HG03460 (cell line): ENCODE measurements at regions not wholly inside any gene's neighbourhood (a gene's known extent, or its start where the extent isn't known, plus 50 kb on each side); places are given as distances from the start of the nearest gene placed in this dataset.
"Not testable (repeated sequence)": the region's sequence is repeated elsewhere in the genome, so short reads cannot be mapped to it uniquely, and the experiment has no call there.

Source experiments
- ATAC-seq: cut with Tn5 transposase; IDR thresholded peaks from one replicate; pipeline ENCODE4 v1.9.1; 2021; ENCODE audit not compliant: unreplicated experiment

DNA sequence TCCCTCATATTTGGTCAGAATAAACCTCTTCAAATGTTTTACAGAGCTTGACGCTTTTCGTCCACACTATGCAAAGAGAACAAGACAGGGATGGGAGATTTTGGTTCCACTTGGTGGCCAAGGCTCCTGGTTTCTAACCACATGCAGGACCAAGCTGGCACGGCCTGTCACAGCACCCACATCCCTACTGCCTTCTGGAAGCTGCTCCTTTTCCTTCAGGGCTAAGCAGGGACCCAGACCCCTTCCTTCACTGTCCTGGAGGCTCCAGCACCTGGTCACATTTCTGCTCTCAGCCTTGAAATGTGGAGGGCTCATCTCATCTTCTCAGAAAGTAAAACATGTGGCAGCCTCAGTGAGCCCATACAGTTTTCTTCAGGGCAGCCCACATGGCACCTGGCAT, 50.4 kb upstream of the ARHGEF7 start:
- ATAC-seq: no peak

DNA sequence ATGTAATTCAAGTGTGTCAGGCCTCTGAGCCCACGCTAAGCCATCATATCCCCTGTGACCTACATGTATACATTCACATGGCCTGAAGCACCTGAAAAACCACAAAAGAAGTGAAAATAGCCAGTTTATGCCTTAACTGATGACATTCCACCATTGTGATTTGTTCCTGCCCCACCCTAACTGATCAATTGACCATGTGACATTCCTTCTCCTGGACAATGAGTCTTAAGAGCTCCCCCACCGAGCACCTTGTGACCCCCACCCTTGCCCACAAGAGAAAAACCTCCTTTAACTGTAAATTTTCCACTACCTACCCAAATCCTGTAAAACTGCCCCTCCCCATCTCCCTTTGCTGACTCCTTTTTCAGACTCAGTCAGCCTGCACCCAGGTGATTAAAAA, 52.1 kb upstream of the ARHGEF7 start:
- ATAC-seq: no peak

DNA sequence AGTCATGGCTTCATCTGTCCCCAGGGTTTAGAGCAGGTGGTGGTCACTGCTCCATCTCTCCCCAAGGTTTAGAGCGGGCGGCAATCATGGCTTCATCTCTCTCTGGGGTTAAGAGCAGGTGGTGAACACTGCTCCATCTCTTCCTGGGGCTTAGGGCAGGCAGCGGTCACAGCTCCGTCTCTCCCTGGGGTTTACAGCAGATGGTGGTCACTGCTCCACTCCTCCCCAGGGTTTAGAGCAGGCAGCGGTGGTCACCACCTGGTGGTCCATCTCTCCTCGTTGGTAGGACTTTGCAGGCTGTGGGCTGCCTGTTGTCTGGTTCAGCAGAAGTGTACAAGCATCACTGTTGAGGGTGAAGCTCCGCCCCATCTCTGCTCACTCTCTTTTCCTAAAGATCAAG, 52.8 kb upstream of the ARHGEF7 start:
- ATAC-seq: no peak

DNA sequence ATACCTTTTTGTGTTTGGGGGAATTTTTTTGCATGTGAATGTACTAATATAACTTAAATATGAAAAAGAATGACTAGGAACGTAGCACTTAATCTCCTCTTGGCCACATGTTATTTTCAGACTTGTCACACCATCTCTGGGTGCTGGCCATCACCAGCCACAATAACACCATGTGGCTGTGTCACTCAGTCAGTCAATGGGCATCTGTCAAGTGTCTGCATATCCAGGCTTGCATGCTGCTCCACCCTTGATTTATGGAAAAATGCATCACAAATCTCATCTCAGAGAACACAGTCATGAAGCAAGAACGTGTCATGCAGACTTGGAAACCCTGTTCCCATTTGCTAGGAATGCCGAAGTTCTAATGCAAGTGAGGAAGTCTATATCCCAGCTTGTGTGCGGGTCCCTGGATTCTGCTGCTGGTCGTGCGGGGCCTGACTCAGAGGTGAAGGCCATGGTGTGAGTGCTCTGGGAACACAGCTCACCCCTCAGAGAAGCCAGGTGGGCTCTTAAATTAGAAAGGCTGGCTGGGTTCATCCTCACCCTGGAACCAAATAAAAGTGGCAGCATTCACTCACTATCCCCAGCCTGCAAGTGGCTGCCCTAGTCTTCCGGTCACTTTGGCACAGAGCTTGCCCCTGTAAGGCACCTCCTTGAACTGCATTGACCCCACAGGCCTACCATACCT, 53.6 kb upstream of the ARHGEF7 start:
- ATAC-seq: no peak

DNA sequence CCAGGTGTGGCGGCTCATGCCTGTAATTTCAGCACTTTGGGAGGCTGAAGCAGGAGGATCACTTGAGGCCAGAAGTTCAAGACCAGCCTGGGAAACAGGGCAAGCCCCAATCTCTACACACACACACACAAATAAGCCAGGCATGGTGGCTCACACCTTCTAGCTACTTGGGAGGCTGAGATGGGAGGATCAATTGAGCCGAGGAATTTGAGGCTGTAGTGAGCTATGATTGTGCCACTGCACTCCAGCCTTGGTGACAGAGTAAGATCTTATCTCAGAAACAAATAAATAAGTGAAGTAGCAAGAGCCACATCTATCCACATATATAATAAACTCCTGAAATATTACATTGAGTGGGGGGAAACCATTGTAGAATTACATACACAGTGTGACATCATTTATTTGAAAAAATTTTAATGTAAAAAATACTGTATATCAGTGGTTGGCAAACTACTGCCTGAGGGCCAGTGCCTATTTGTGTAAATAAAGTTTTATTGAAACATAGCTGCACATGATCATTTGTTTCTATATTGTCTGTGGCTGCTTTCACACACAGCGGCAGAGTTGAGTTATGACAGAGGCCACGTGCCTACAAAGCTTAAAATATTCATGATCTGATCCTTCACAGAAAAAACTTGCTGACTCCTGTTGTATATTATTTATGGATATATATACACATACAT, 54.7 kb upstream of the ARHGEF7 start:
- no peak for ATAC-seq

DNA sequence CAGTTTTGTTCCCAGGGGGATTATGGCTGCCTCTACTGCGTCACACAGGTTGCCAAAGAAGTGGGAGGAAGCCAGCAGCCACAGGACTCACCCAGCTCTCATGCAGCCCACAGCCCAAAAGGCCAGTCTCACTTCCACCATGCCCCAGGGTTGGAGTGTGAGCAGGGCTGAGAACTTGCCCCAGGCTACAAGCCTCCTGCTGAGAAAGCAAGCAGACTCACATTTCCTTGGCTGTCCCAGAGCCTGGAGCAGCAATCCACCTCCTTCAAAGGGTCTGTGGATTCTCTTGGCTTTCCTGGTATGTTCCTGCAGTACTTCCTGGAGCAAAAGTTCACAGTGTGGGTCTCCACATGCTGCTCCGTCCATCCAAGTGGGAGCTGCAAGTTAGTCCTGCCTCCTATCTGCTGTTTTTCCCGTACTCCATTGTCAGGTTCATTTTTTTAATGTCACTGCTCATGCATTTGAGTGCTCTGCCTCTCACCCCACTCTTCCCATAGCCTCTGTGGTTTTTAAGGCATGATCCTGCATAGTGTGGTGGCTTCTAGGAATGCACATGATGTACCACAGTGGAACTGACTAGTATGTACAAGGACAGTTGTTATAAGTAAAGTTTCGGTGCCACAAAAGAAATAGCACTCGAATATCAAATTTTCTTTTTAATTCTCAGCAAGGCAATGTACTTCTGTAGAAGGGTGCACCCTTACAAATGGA, 56.2 kb upstream of the ARHGEF7 start:
- ATAC-seq: no peak

DNA sequence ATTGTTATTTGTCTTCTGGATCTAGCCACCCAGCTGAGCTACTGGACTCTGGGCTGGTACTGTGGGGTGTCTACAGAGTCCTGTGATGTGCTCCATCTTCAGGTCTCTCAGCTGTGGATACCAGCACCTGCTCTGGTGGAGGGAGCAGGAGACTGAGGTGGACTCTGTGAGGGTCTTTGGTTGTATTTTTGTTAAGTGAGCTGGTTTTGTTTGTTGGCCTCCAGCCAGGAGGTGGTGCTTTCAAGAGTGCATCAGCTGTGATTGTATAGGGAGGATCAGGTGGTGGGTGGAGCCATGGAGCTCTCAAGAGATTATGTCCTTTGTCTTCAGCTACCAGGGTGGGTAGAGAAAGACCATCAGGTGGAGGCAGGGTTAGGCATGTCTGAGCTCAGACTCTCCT, 56.8 kb upstream of the ARHGEF7 start:
- not testable (repeated sequence) for ATAC-seq

DNA sequence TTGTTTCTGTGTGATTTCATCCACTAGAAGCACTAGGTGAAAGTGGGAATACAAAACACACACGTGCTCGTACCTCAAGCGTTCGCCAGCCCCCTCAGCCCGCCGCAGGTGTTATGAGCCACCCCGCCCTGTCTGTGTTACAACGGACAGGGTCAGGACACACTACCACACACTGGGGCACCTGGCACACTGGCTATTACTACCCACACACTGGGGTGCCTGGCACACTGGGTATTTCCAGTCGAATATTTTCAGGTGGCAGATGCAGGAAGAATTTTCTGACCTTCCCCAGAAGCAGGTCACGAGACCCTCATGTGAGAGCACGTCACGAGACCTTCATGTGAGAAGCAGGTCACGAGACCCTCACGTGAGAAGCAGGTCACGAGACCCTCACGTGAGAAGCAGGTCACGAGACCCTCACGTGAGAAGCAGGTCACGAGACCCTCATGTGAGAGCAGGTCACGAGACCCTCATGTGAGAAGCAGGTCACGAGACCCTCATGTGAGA, 63.3 kb upstream of the ARHGEF7 start:
- not testable (repeated sequence) for ATAC-seq

DNA sequence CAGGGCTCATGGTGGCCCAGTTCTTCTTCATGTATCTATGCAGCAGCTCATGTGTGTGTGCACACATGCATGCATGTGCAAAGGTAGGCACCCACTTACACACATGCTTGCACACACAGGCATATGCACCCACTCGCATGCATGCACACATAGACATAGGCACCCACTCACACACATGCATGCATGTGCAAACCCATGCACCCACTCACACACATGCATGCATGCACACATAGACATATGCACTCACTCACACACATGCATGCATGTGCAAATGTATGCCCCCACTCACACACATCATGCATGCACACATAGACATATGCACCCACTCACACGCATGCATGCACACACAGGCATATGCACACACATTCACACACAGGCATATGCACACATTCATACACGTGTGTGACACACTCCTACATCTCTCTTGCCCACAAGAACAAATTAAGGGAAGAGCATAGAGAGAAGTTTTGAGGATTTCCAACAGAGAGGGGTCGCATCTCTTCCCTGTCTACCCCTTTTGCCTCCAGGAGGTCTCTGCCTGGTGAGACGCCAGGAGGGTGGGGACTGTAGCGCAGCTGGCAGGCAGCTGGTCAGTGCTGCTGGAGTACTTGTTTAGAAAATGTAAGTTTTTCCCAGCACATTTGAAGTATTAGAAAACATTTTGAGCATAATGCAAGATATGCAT, 63.9 kb upstream of the ARHGEF7 start:
- ATAC-seq: no peak

DNA sequence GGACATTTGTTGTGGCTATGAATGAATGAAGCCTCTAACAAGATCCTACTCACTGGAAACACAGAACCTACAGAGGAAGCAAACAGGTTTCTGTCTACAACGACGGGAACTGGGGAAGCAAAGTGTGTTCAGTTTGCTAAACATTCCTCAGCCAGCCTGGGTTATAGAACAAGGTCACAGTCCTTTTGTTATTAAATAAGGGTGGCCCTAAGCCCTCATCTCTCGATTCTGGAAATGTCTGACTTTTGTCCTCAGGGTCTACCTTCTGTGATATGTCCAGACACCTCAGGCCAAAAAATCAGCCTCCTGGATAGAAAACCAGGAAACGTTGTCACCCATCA, 64.6 kb upstream of the ARHGEF7 start:
- no peak for ATAC-seq

DNA sequence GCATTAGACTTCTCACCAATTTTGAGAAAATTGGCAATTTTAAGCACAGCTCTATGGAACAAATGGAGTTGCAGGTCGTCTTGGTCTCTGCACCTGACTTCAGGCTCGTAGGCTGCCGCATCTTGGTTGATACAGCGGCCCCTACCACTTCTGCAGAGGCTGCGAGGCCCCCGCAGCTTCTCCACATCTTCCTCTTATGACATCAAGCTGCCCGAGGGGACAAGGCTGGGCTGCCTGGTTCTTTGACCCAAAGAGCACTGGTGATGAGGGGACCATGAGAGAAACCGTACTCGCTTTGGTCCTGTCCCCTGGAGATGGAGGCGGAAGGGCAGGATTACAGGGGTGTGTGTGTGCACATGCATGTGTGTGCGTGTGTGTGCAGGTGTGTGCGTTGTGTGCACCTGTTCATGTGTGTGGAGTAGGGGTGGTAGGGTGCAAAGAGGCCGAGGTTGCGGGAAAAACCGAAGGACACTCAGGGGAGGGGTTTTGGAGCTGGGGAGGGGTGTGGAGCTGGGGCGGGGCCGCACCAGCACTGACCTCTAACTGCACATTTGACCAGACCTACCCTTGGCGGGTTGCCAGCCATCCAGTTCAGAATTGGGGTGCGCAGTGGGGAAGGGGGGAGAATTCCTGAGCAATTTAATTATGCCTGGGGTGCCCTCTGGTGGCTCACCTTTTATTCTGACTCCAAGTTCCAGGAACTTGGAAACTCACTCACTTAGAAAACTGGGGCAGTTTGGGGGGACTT, 65.1 kb upstream of the ARHGEF7 start:
- ATAC-seq: no peak

DNA sequence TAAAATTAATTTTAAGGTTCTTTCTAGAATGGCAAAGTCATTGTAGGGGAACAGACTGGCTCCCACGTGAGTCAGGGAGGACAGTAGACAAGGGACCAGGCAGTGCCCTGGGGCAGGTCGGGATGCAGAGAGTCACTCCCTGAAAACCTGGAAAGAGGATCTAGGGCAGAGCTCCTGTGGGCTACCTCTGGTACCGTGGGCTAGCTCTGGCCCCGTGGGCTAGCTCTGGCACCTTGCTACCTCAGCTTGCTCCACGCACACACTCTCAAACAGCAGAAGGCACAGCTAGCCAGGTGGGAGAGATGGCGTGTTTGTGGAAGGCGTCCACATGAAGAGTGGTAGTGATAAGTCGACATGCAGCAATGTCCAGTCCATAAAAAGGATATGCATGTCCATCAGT, 66.7 kb upstream of the ARHGEF7 start:
- no peak for ATAC-seq

DNA sequence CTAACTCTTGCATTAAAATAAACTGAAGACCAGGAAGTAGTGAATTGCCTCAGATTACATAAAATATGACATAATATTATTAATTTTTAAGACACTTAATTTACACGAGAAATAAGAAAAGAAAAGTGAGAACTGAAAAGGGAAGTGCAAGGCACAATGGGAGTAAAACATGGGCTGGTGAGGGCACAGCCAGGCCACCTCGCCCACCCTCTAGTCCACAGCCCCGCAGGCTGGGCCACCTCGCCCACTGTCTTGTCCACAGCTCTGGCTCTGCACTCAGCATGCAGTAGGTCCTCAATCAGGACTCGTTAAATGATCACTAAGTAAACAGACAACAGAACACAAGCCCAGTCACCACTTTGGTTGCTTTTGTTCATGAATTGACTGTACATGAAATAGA, 67.8 kb upstream of the ARHGEF7 start:
- no peak for ATAC-seq

DNA sequence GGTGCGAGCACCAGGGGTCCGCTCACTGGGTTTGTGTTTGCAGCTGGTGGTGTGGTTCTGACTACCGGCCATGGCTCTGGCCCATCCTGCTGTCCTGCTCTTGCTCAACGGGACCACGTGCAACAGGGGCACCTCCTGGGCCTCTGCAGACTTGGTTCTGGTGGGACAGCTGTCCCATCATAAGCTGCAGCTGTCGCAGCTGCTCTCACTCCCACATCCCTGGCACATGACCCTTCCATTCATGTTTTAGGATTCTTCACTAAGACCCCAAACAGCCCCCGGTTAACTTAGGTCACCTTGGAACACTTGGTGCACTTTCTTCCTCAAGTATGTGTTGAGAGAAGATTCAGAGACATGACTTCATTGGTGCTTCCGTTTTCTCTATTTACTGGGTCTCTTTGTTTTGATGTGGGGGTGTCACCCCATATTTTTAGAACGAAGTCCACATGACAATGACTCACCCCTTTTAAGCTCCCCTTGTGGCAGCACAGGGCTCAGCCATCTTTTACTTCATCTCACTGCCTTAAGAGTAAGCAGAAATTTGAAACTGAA, 68.4 kb upstream of the ARHGEF7 start:
- ATAC-seq: peak; percentile 62

DNA sequence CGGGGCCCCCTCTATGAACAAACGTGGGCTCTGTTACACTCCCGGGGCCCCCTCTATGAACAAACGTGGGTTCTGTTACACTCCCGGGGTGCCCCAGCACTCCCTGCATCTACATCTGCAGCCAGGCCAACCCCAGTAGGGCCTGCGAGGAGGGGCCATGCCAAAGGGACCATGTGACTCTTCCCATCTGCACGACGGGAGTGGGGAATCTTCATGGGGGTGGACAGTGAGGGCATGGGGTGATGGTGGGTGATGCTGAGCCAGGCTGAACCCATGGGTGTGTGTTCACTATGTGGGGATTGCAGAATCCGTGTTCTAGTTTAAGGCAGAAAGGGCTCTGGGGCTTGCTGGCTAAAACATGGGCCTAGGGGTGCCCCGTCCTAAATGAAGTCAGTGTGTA, 69.9 kb upstream of the ARHGEF7 start:
- no peak for ATAC-seq

DNA sequence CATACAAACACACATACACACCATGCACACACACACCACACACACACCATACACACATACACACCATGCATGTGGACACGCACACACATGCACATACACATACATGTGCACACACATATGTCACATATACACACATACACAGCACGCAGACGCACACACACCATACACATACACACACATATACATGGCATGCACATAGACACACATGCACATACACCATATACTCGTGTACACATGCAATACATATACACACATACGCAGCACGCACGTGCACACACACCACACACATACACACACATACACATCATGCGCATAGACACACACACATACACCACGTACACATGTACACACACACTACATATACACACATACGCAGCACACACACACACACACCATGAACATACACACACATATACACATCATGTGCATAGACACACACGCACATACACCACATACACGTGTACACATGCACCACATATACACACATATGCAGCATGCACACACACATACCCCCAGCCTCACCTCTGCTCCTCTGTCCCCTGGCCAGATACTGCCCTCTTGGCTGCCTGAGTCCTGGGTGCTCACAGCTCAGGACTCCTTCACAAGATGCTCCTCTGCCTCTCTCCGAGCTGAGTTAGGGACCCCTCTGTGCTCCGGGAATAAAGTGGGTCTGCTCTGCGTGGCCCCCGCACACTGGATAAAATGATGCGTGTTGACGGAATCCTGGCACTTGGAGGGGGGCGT, 70.9 kb upstream of the ARHGEF7 start:
- no peak for ATAC-seq

DNA sequence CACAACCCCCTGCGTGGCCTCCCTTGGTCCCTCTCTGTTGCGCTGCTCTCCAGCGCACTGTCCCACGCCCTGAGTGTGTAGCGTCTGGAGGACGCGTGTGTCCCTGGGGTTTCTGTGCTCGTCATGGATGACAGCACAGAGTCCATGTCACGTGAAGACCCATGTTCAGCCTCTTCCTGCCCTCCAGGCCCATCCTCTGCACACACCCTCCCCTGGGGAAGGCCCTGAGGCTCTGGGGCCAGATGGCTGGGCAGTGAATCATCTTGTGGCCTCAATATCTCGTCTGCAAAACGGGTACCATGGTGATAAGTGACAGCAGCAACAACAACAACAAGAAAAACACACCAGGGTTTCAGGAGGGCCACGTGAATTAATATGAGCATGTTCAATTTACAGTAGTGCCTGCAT, 71.5 kb upstream of the ARHGEF7 start:
- ATAC-seq: no peak

DNA sequence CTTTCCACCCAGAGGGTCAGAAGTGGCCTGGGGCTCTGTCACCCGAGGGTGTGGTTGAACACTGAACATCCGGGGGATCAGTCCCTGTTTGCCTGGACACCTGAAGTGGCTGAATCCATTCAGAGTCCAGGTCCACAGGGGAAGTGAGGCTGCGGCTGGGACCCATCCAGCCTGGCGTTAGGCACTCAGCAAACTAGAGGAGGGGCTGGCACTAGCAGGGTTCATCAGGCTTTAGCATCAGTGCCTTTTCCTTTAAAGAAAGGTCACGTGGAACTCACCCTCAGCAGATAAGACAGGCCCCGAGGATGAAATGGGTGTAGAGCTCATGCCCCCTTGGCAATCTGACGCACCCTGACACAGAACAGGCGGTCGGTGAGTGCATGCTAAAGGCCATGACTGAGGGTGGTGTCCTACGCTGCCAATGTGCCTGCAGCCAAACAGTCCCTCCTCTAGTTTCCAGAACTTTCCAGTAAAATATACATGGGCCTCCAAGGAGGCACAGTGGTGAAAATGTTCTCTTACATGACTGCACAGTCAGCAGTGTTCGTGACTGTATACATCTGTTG, 72.4 kb upstream of the ARHGEF7 start:
- no peak for ATAC-seq

DNA sequence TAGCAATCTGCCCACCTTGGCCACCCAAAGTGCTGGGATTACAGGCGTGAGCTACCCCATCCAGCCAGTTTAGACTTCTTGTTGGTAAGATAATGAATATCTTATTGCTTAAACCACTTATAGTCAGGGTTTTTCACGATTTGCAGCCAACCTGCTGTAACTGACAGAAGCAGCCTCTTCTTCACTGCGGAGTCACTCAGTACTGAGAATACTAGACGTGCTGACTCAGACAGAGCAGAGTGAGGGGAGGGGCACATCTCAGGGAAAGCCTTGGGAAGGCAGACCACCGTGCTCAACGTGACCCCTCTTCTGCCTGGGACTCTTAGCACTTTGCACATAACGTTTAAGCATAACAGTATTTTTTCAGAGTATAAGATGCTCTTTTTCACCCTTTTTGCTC, 74.3 kb upstream of the ARHGEF7 start:
- ATAC-seq: no peak

DNA sequence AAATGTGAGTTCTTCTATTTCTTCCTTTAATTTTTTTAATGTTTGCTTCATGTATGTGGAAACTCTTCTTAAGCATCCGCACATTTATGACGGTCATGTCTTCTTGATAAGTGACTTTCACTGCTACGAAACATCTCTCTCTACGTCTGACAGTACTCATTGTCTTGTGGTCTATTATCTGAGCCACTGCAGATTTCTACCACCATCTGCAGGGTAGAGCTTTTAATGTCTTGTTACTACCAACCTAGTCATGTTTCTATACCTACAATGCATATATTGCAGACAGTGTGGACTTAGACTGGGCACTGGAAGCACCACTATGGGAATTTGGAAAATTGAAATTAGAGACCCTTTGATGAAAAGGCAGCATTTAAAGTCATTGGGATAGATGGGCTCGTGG, 75.4 kb upstream of the ARHGEF7 start:
- ATAC-seq: no peak
